ENCODE measurements at regions not wholly inside any gene's neighbourhood (a gene's known extent, or its start where the extent isn't known, plus 50 kb on each side); places are given as distances from the start of the nearest gene placed in this dataset.

GRCh38 chr10:64306729-64307327 is 785.6 kb downstream of the REEP3 start:
- TF ChIP-seq CTCF (IDR thresholded peaks at IDR 0.05; ENCODE audit: poor library complexity) (no peak), EZH2 (IDR thresholded peaks at IDR 0.05; ENCODE audit: borderline replicate concordance) (no peak)

Measured in hepatocyte (in vitro differentiated cells).